T-cell (primary cell): ENCODE measurements at regions not wholly inside any gene's neighbourhood (a gene's known extent, or its start where the extent isn't known, plus 50 kb on each side); places are given as distances from the start of the nearest gene placed in this dataset.

Experiments
- ATAC-seq, 4 experiments: fragments of 200-7000 bp in 3 of 4; fragments of 150-1000 bp in 1 of 4; cut with Tn5 transposase; replicated peaks in 1 of 4; 1 replicate in 3 of 4; 2 replicates in 1 of 4; pipeline ENCODE4 v1.10.0; 2021; ENCODE audit warnings: moderate library complexity in 3 of 4, mild to moderate bottlenecking in 2 of 4, moderate number of reproducible peaks in 1 of 4
- CTCF ChIA-PET, 2 donors: fragments of 300-600 bp; sonication (Branson Sonifier 250); formaldehyde crosslinking; loops; one replicate each; lab custom pipeline; 2022; ENCODE audit warnings: antibody characterized with exemption in 2 of 2; lab: Charles Lee
- POLR2A ChIA-PET, 2 donors: fragments of 300-600 bp; sonication (Branson Sonifier 250); formaldehyde crosslinking; loops; one replicate each; lab custom pipeline; 2022; ENCODE audit warnings: antibody characterized with exemption in 2 of 2; lab: Charles Lee
- DNase-seq, 35 experiments: peaks; one replicate each; pipeline versions ENCODE4 v3.0.0 to v3.0.0-alpha.2; 2013 to 2023
- H3K27ac ChIP-seq: one replicate; pipeline ENCODE4 v1.5.1; 2013; ENCODE audit warnings: low read length
- H3K27me3 ChIP-seq, 2 experiments: replicated peaks in 1 of 2; 1 replicate in 1 of 2; 2 replicates in 1 of 2; pipeline versions ENCODE4 v1.6.1 to v1.7.0; 2013; ENCODE audit warnings: low read length in 1 of 2, mixed read lengths in 1 of 2; ENCODE audit not compliant: control insufficient read depth in 2 of 2, insufficient read depth in 2 of 2; ENCODE audit errors: extremely low read depth in 1 of 2
- H3K36me3 ChIP-seq, 2 donors: 1 replicate in 1 of 2; 2 replicates in 1 of 2; pipeline versions ENCODE4 v1.6.1 to v1.7.0; 2013; ENCODE audit warnings: low read length in 1 of 2; ENCODE audit not compliant: control insufficient read depth in 2 of 2, insufficient read depth in 1 of 2; ENCODE audit errors: extremely low read depth in 1 of 2
- H3K4me1 ChIP-seq, 2 experiments: 1 replicate in 1 of 2; 2 replicates in 1 of 2; pipeline versions ENCODE4 v1.6.1 to v1.7.0; 2013; ENCODE audit warnings: low read length in 2 of 2, mixed read lengths in 1 of 2; ENCODE audit not compliant: insufficient read depth in 2 of 2, control insufficient read depth in 1 of 2; ENCODE audit errors: extremely low read depth in 1 of 2
- H3K4me3 ChIP-seq, 2 donors: 1 replicate in 1 of 2; 2 replicates in 1 of 2; pipeline versions ENCODE4 v1.5.1 to v1.7.0; 2013; ENCODE audit warnings: mild to moderate bottlenecking in 2 of 2, low read length in 1 of 2, moderate library complexity in 1 of 2; ENCODE audit not compliant: control insufficient read depth in 1 of 2; ENCODE audit errors: extremely low read depth in 1 of 2
- H3K9me3 ChIP-seq: 2 replicates; pipeline ENCODE4 v1.7.0; 2013
- H3K27ac Mint-ChIP-seq, 2 donors: one replicate each; pipeline ENCODE4 v1.8.0; 2020 to 2021; ENCODE audit warnings: mild to moderate bottlenecking in 2 of 2, mixed read lengths in 2 of 2
- H3K27me3 Mint-ChIP-seq, 2 donors: one replicate each; pipeline ENCODE4 v1.8.0; 2021 to 2022; ENCODE audit warnings: mixed read lengths in 2 of 2
- H3K36me3 Mint-ChIP-seq: one replicate; pipeline ENCODE4 v1.8.0; 2021; ENCODE audit warnings: mixed read lengths
- H3K4me1 Mint-ChIP-seq, 3 donors: one replicate each; pipeline ENCODE4 v1.8.0; 2020 to 2022; ENCODE audit warnings: mixed read lengths in 3 of 3, mild to moderate bottlenecking in 1 of 3
- H3K4me3 Mint-ChIP-seq, 3 donors: one replicate each; pipeline ENCODE4 v1.8.0; 2020 to 2022; ENCODE audit warnings: mild to moderate bottlenecking in 3 of 3, mixed read lengths in 3 of 3, moderate library complexity in 3 of 3
- H3K9me3 Mint-ChIP-seq, 3 donors: one replicate each; pipeline ENCODE4 v1.8.0; 2020 to 2022; ENCODE audit warnings: mixed read lengths in 3 of 3
- WGBS: methylation state at CpG from one replicate; pipeline ENCODE4 v1.1.5; 2013; ENCODE audit warnings: missing lambda C conversion rate; ENCODE audit not compliant: insufficient coverage; 5-methylcytosine and 5-hydroxymethylcytosine counted together

DNA sequence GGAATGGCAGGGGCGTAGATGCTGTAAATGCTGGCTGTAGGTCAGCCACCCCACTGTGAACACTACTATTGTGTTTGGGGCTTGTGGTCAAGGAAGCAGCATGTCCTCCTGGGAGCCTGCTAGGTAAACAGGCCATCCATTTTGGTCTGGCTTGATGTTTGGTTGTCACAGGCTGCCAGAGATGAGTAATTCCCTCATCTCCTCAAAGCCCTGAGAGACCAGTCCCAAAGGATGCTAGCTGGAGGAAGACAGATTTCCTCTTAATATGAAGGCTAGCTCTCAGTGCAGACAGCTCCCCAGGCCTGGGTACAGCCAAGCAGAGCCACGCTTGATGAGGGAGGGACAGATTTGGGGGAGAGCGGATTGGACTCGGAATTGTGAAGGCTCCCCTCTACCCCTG lies 72.5 kb upstream of the MAP1B start:
- Histone ChIP-seq H3K4me1 (no peaks in the 10 kb centered on the region), H3K36me3 (no peaks in the 10 kb centered on the region), H3K27me3 (peaks cover 0 to 11% of the 10 kb centered on the region in 2 experiments), H3K27ac (no peak overlapping the region), H3K4me3 (no peak overlapping the region), H3K9me3 (no peaks in the 10 kb centered on the region)
- H3K4me1 Mint-ChIP-seq: no peaks in the 10 kb centered on the region
- H3K36me3 Mint-ChIP-seq: no peaks in the 10 kb centered on the region
- H3K27ac Mint-ChIP-seq: no peak overlapping the region
- 88% methylated on average over 1 of the region's 4 CpGs for WGBS
- no peak overlapping the region for H3K4me3 Mint-ChIP-seq
- ATAC-seq: no peak
- DNase-seq: no peak
- ChIA-PET POLR2A (no interaction called here), CTCF (no interaction called here)
- no peaks in the 10 kb centered on the region for H3K9me3 Mint-ChIP-seq
- H3K27me3 Mint-ChIP-seq: peaks cover 29 to 44% of the 10 kb centered on the region in 2 donors

DNA sequence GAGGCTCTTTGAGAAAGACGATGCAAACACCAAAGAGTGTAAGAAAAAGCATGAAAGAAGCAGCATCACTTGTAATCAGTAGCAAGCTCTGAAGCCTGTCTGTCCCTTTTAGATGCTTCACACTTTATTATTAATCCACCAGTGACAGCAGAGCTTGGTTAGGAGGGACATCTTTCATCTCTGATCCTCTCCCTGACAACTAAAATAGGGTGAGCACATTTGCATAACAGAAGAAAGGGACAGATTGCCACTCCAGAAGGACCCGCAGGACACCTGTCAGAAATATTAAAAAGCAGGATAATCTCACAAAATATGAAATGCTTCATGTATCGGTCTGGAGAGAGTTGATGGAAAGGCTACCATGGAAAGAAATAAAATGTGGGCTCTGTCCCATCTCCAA lies 71.4 kb upstream of the MAP1B start:
- Histone ChIP-seq H3K4me3 (no peak overlapping the region), H3K27me3 (peaks cover 0 to 11% of the 10 kb centered on the region in 2 experiments), H3K27ac (no peak overlapping the region), H3K36me3 (no peaks in the 10 kb centered on the region), H3K4me1 (no peaks in the 10 kb centered on the region), H3K9me3 (no peaks in the 10 kb centered on the region)
- ATAC-seq: no peak
- Mint-ChIP-seq H3K4me3 (no peak overlapping the region), H3K27ac (no peak overlapping the region), H3K36me3 (no peaks in the 10 kb centered on the region), H3K9me3 (no peaks in the 10 kb centered on the region), H3K4me1 (no peaks in the 10 kb centered on the region), H3K27me3 (peaks cover 33 to 36% of the 10 kb centered on the region in 2 donors)
- no peak for DNase-seq
- ChIA-PET CTCF (no interaction called here), POLR2A (no interaction called here)
- 60% methylated on average over 1 of the region's 3 CpGs for WGBS

DNA sequence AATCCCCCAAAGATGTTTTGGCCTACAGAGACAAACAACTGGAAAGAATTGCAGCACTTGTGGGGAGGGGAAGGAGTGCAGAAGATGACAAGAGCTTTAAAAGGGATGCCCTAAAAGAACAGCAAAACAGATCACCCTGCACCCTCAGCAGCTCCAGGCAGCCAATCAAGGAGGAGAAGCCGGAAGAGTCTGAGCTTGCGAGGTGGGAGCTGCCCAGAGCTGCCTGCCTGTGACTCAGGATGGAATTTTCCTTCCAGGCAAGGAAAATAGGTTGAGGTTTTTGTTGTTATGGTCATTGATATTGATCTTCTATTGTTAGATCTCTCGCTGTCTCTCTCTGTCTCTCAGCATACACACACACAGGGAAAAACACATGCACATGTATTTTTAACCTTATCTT lies 70.3 kb upstream of the MAP1B start:
- Histone ChIP-seq H3K27ac (no peak overlapping the region), H3K27me3 (peaks cover 0 to 9% of the 10 kb centered on the region in 2 experiments), H3K4me1 (no peaks in the 10 kb centered on the region), H3K9me3 (no peaks in the 10 kb centered on the region), H3K4me3 (no peak overlapping the region), H3K36me3 (no peaks in the 10 kb centered on the region)
- Mint-ChIP-seq H3K36me3 (no peaks in the 10 kb centered on the region), H3K9me3 (no peaks in the 10 kb centered on the region), H3K27me3 (peaks cover 32 to 36% of the 10 kb centered on the region in 2 donors), H3K27ac (no peak overlapping the region), H3K4me1 (no peaks in the 10 kb centered on the region), H3K4me3 (no peak overlapping the region)
- DNase-seq: no peak
- ChIA-PET POLR2A (no interaction called here), CTCF (no interaction called here)
- no CpG with 5 or more reads among the region's 3 CpGs for WGBS
- ATAC-seq: no peak

DNA sequence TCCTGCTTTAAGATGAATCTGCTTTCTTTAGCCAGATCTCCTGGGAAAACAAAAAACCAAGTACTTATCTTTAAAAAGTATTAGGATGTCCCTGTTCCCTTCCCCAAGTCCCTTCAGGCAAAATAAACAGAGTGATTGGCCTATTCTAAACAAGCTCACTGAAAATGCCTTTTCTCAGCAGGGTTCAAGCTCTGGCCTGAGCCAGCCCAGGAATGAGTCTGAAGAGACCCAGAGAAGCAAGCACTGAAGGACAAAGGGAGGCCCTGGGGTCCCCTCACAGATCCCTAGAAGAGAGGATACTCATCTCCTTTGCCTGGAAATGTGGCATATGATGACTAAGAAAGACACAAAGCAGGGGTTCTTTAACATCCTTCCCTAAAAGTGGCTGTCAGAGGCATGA lies 66.8 kb upstream of the MAP1B start:
- no peaks in the 10 kb centered on the region for H3K4me1 Mint-ChIP-seq
- no peaks in the 10 kb centered on the region for H3K9me3 ChIP-seq
- H3K9me3 Mint-ChIP-seq: no peaks in the 10 kb centered on the region
- no peaks in the 10 kb centered on the region for H3K27me3 ChIP-seq
- peaks cover 25 to 30% of the 10 kb centered on the region in 2 donors for H3K27me3 Mint-ChIP-seq
- no peak overlapping the region for H3K27ac ChIP-seq
- no peaks in the 10 kb centered on the region for H3K36me3 ChIP-seq
- no peak overlapping the region for H3K4me3 Mint-ChIP-seq
- no peak overlapping the region for H3K27ac Mint-ChIP-seq
- ChIA-PET CTCF (no interaction called here), POLR2A (no interaction called here)
- H3K4me1 ChIP-seq: no peaks in the 10 kb centered on the region
- DNase-seq (no peak), ATAC-seq (no peak)
- no peak overlapping the region for H3K4me3 ChIP-seq
- H3K36me3 Mint-ChIP-seq: no peaks in the 10 kb centered on the region

DNA sequence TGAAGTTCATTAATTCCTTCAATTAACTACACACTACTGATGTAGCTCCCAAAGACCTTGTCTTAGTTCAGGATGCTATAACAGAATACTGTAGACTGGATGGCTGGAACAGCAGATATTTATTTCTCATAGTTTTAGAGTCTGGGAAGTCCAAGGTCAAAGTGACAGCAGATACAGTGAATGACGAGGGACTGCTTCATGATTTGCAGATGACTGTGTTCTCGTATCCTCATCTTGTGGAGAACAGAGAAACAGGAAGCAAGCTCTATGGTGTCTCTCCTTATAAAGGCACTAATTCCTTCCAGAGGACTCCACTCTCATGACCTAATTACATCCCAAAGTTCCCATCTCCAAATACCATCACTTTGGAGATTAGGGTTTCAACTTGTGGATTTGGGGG lies 65.6 kb upstream of the MAP1B start:
- no peak overlapping the region for H3K27ac Mint-ChIP-seq
- H3K4me3 ChIP-seq: no peak overlapping the region
- POLR2A ChIA-PET: no interaction called here
- DNase-seq (no peak), ATAC-seq (no peak)
- H3K4me3 Mint-ChIP-seq: no peak overlapping the region
- peaks cover 21 to 26% of the 10 kb centered on the region in 2 donors for H3K27me3 Mint-ChIP-seq
- H3K36me3 Mint-ChIP-seq: no peaks in the 10 kb centered on the region
- no peak overlapping the region for H3K27ac ChIP-seq
- 60% methylated on average over 1 of the region's 2 CpGs for WGBS
- no peaks in the 10 kb centered on the region for H3K36me3 ChIP-seq
- no peaks in the 10 kb centered on the region for H3K4me1 ChIP-seq
- no peaks in the 10 kb centered on the region for H3K9me3 Mint-ChIP-seq
- H3K9me3 ChIP-seq: no peaks in the 10 kb centered on the region
- CTCF ChIA-PET: no interaction called here
- no peaks in the 10 kb centered on the region for H3K4me1 Mint-ChIP-seq
- no peaks in the 10 kb centered on the region for H3K27me3 ChIP-seq

DNA sequence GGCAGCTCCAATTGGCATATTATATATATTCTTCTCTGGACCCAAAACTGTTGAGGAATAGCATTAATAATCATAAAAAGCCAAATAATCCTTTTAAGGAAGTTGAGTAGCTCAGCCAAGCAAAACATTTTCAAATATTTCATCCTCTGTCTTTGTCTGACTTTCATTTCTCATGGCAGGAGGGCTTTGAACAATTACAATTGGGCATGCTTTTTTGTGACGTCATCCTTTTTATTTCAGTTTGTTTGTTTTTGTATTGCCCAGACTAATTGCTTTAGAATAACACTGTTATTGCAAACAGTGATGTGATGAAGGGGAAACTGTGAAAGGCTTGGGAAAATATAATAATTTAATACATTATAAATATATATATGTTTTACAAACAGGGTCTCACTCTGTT lies 65.2 kb upstream of the MAP1B start:
- peaks cover 21 to 26% of the 10 kb centered on the region in 2 donors for H3K27me3 Mint-ChIP-seq
- WGBS: no CpG with 5 or more reads among the region's 1 CpG
- H3K4me1 Mint-ChIP-seq: no peaks in the 10 kb centered on the region
- H3K36me3 Mint-ChIP-seq: no peaks in the 10 kb centered on the region
- Histone ChIP-seq H3K4me1 (no peaks in the 10 kb centered on the region), H3K9me3 (no peaks in the 10 kb centered on the region), H3K27ac (no peak overlapping the region), H3K27me3 (no peaks in the 10 kb centered on the region), H3K36me3 (no peaks in the 10 kb centered on the region), H3K4me3 (no peak overlapping the region)
- H3K27ac Mint-ChIP-seq: no peak overlapping the region
- ChIA-PET CTCF (no interaction called here), POLR2A (no interaction called here)
- no peak overlapping the region for H3K4me3 Mint-ChIP-seq
- peaks cover under 1 to 1% (median 1%) of the 10 kb centered on the region in 3 donors for H3K9me3 Mint-ChIP-seq
- ATAC-seq (no peak), DNase-seq (no peak)

DNA sequence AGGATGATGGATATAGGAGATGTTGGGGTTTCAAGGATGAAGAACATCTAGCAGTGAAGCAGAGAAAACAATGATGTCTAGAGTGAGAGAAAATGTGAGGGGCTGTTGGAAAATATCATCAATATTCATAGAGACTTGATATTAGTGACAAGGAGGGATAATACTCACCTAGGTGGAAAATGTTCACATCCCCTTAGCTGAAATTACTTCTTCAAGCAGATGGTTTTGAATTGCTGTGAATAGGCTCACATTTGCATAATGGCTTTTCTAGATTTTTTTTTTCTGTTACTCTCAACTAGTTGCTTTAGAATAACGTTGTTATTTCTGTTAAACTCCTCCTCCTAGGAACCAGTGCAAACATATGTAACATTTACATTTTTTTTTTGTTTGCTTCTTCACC lies 61.6 kb upstream of the MAP1B start:
- Histone ChIP-seq H3K36me3 (no peaks in the 10 kb centered on the region), H3K4me1 (no peaks in the 10 kb centered on the region), H3K4me3 (no peak overlapping the region), H3K27ac (no peak overlapping the region), H3K9me3 (no peaks in the 10 kb centered on the region), H3K27me3 (peaks cover 0 to 3% of the 10 kb centered on the region in 2 experiments)
- H3K27me3 Mint-ChIP-seq: peaks cover 9 to 15% of the 10 kb centered on the region in 2 donors
- DNase-seq: no peak
- no peaks in the 10 kb centered on the region for H3K36me3 Mint-ChIP-seq
- ChIA-PET POLR2A (no interaction called here), CTCF (no interaction called here)
- no peak overlapping the region for H3K4me3 Mint-ChIP-seq
- H3K9me3 Mint-ChIP-seq: peaks cover 8 to 12% (median 11%) of the 10 kb centered on the region in 3 donors
- whole genome bisulfite sequencing: no CpG with 5 or more reads among the region's 1 CpG
- H3K27ac Mint-ChIP-seq: no peak overlapping the region
- no peak for ATAC-seq
- H3K4me1 Mint-ChIP-seq: no peaks in the 10 kb centered on the region
